ENCODE measurements at regions not wholly inside any gene's neighbourhood (a gene's known extent, or its start where the extent isn't known, plus 50 kb on each side); places are given as distances from the start of the nearest gene placed in this dataset.
A peak's percentile ranks its signal among the peaks of the same experiment; 100 is the strongest.

GRCh38 chr4:144591401-144591800, 54.6 kb upstream of the HHIP start:
- Histone ChIP-seq H3K27me3 (no peaks in the 10 kb centered on the region), H3K4me1 (peaks cover 0 to 4% (median 0%) of the 10 kb centered on the region in 4 donors), H3K9me3 (peaks cover 0 to 11% (median 7%) of the 10 kb centered on the region in 4 donors), H3K27ac (no peak overlapping the region), H3K36me3 (no peaks in the 10 kb centered on the region), H3K4me3 (no peak overlapping the region)
- intact Hi-C loops (cut with DNase I; ENCODE audit: low total_unique reads), result no loop called here
- peak in 1 of 2 donors; percentile 79 for DNase-seq
- TF ChIP-seq EP300 (IDR thresholded peaks at IDR 0.05) (no peak), POLR2A (IDR thresholded peaks at IDR 0.05) (no peak), POLR2AphosphoS5 (IDR thresholded peaks at IDR 0.05) (no peak), CTCF (IDR thresholded peaks at IDR 0.05) (no peak)
- WGBS, 5 donors, result 0 to 21% (median 12%) methylated on average over 2 of the region's 2 CpGs

- H3K4me1 ChIP-seq, result peaks cover 0 to 4% (median 0%) of the 10 kb centered on the region in 4 donors
- no peak overlapping the region for H3K4me3 ChIP-seq
- TF ChIP-seq CTCF (IDR thresholded peaks at IDR 0.05), result no peak
- TF ChIP-seq POLR2A (IDR thresholded peaks at IDR 0.05), result no peak
- H3K9me3 ChIP-seq, result peaks cover 0 to 11% (median 5%) of the 10 kb centered on the region in 4 donors
- H3K27me3 ChIP-seq, result no peaks in the 10 kb centered on the region
- 59 to 72% (median 68%) methylated on average over 2 of the region's 2 CpGs for WGBS, 5 donors
- H3K36me3 ChIP-seq, result no peaks in the 10 kb centered on the region
- H3K27ac ChIP-seq, result no peak overlapping the region
- intact Hi-C loops (cut with DNase I; ENCODE audit: low total_unique reads), result no loop called here
- no peak for DNase-seq
Measured at GRCh38 chr4:144592264-144592663, 53.7 kb upstream of the HHIP start.

GRCh38 chr4:144594471-144594986, 51.4 kb upstream of the HHIP start:
- intact Hi-C loops (cut with DNase I; ENCODE audit: low total_unique reads), result no loop called here
- TF ChIP-seq CTCF (IDR thresholded peaks at IDR 0.05) (no peak), EP300 (IDR thresholded peaks at IDR 0.05) (no peak), POLR2A (IDR thresholded peaks at IDR 0.05) (no peak), POLR2AphosphoS5 (IDR thresholded peaks at IDR 0.05) (no peak)
- no peak for DNase-seq

GRCh38 chr4:144595681-144596080, 50.3 kb upstream of the HHIP start:
- H3K9me3 ChIP-seq, result no peaks in the 10 kb centered on the region
- peaks cover 0 to 4% (median 0%) of the 10 kb centered on the region in 4 donors for H3K4me1 ChIP-seq
- H3K27ac ChIP-seq, result no peak overlapping the region
- intact Hi-C loops (cut with DNase I; ENCODE audit: low total_unique reads), result no loop called here
- WGBS, 5 donors, result 79 to 85% (median 83%) methylated on average over 3 of the region's 3 CpGs
- H3K4me3 ChIP-seq, result no peak overlapping the region
- no peak for DNase-seq
- no peaks in the 10 kb centered on the region for H3K27me3 ChIP-seq
- TF ChIP-seq POLR2AphosphoS5 (IDR thresholded peaks at IDR 0.05) (no peak), POLR2A (IDR thresholded peaks at IDR 0.05) (no peak), CTCF (IDR thresholded peaks at IDR 0.05) (no peak), EP300 (IDR thresholded peaks at IDR 0.05) (no peak)
- no peaks in the 10 kb centered on the region for H3K36me3 ChIP-seq

More at GRCh38 chr4:144594471-144594986, 51.4 kb upstream of the HHIP start:
- Histone ChIP-seq H3K4me1 (peaks cover 0 to 4% (median 0%) of the 10 kb centered on the region in 4 donors), H3K4me3 (no peak overlapping the region), H3K27me3 (no peaks in the 10 kb centered on the region), H3K27ac (no peak overlapping the region), H3K9me3 (no peaks in the 10 kb centered on the region), H3K36me3 (no peaks in the 10 kb centered on the region)
- 58 to 83% (median 73%) methylated on average over 1 of the region's 1 CpG for WGBS, 5 donors
